CD14-positive monocyte (primary cell): ENCODE measurements at regions not wholly inside any gene's neighbourhood (a gene's known extent, or its start where the extent isn't known, plus 50 kb on each side); places are given as distances from the start of the nearest gene placed in this dataset.

Source experiments
- DNase-seq, 3 donors: peaks; one replicate each; pipeline ENCODE4 v3.0.0-alpha.2; 2011 to 2022
- H2AFZ ChIP-seq: 2 replicates; pipeline ENCODE4 v1.6.0; 2012; ENCODE audit warnings: mild to moderate bottlenecking, low read depth, low read length, inconsistent platforms; ENCODE audit not compliant: insufficient read depth, poor library complexity, severe bottlenecking
- H3K27ac ChIP-seq, 2 donors: 1 replicate in 1 of 2; 2 replicates in 1 of 2; pipeline ENCODE4 v1.5.1; 2012 to 2013; ENCODE audit warnings: low read length in 2 of 2, control low read depth in 1 of 2, inconsistent platforms in 1 of 2, low read depth in 1 of 2, mild to moderate bottlenecking in 1 of 2
- H3K27me3 ChIP-seq, 2 donors: one replicate each; pipeline versions ENCODE4 v1.6.0 to v1.6.1; 2011 to 2013; ENCODE audit warnings: low read length in 2 of 2; ENCODE audit not compliant: control insufficient read depth in 2 of 2, insufficient read depth in 2 of 2
- H3K36me3 ChIP-seq, 2 donors: replicated peaks in 1 of 2; 1 replicate in 1 of 2; 2 replicates in 1 of 2; pipeline versions ENCODE4 v1.5.1 to v1.6.1; 2012 to 2013; ENCODE audit warnings: low read length in 2 of 2, control low read depth in 1 of 2, inconsistent platforms in 1 of 2, mild to moderate bottlenecking in 1 of 2; ENCODE audit not compliant: insufficient read depth in 2 of 2, control insufficient read depth in 1 of 2
- H3K4me1 ChIP-seq, 2 donors: 1 replicate in 1 of 2; 2 replicates in 1 of 2; pipeline versions ENCODE4 v1.5.1 to v1.6.1; 2012 to 2013; ENCODE audit warnings: low read length in 2 of 2, control low read depth in 1 of 2, inconsistent platforms in 1 of 2, mild to moderate bottlenecking in 1 of 2, moderate library complexity in 1 of 2; ENCODE audit not compliant: insufficient read depth in 2 of 2, control insufficient read depth in 1 of 2
- H3K4me2 ChIP-seq: replicated peaks from 2 replicates; pipeline ENCODE3; 2012; ENCODE audit warnings: low read length, moderate library complexity, mild to moderate bottlenecking; ENCODE audit not compliant: poor library complexity, severe bottlenecking; ENCODE audit errors: extremely low read depth
- H3K4me3 ChIP-seq, 3 experiments: fragments of 200-600 bp in 1 of 3; sonication (generic) in 1 of 3; replicated peaks in 1 of 3; 1 replicate in 2 of 3; 2 replicates in 1 of 3; pipeline ENCODE4 v1.5.1; 2011 to 2013; ENCODE audit warnings: low read length in 3 of 3, mild to moderate bottlenecking in 3 of 3, control low read depth in 2 of 3, low read depth in 2 of 3, inconsistent platforms in 1 of 3, moderate library complexity in 1 of 3
- H3K79me2 ChIP-seq: 2 replicates; pipeline ENCODE4 v1.6.0; 2012; ENCODE audit warnings: mild to moderate bottlenecking, control low read depth, inconsistent platforms, low read length, moderate library complexity; ENCODE audit not compliant: insufficient read depth
- H3K9ac ChIP-seq: 2 replicates; pipeline ENCODE4 v1.6.0; 2017; ENCODE audit warnings: low read length, mild to moderate bottlenecking; ENCODE audit not compliant: insufficient read depth, poor library complexity, severe bottlenecking
- H3K9me3 ChIP-seq, 2 donors: replicated peaks in 1 of 2; 1 replicate in 1 of 2; 2 replicates in 1 of 2; pipeline versions ENCODE4 v1.5.1 to v1.6.1; 2012 to 2013; ENCODE audit warnings: low read length in 2 of 2, control low read depth in 1 of 2; ENCODE audit not compliant: control insufficient read depth in 1 of 2, insufficient read depth in 1 of 2
- H4K20me1 ChIP-seq: 2 replicates; pipeline ENCODE4 v1.6.0; 2012; ENCODE audit warnings: mild to moderate bottlenecking, low read length, control low read depth, moderate library complexity; ENCODE audit not compliant: insufficient read depth
- H3K27ac Mint-ChIP-seq, 7 donors: one replicate each; pipeline ENCODE4 v1.8.0; 2020; ENCODE audit warnings: mild to moderate bottlenecking in 7 of 7, mixed read lengths in 7 of 7, moderate library complexity in 6 of 7, inconsistent platforms in 2 of 7
- H3K27me3 Mint-ChIP-seq, 3 donors: one replicate each; pipeline ENCODE4 v1.8.0; 2021 to 2022; ENCODE audit warnings: low read depth in 3 of 3, mild to moderate bottlenecking in 3 of 3, mixed read lengths in 3 of 3, moderate library complexity in 3 of 3, inconsistent platforms in 1 of 3
- H3K36me3 Mint-ChIP-seq, 2 donors: one replicate each; pipeline ENCODE4 v1.8.0; 2020; ENCODE audit warnings: mixed read lengths in 2 of 2, inconsistent platforms in 1 of 2, mild to moderate bottlenecking in 1 of 2
- H3K4me1 Mint-ChIP-seq: one replicate; pipeline ENCODE4 v1.8.0; 2020; ENCODE audit warnings: mild to moderate bottlenecking, mixed read lengths
- H3K4me3 Mint-ChIP-seq, 2 donors: one replicate each; pipeline ENCODE4 v1.8.0; 2020; ENCODE audit warnings: mild to moderate bottlenecking in 2 of 2, mixed read lengths in 2 of 2, moderate library complexity in 1 of 2
- H3K9me3 Mint-ChIP-seq, 7 donors: one replicate each; pipeline ENCODE4 v1.8.0; 2020 to 2022; ENCODE audit warnings: mixed read lengths in 7 of 7, mild to moderate bottlenecking in 6 of 7, moderate library complexity in 6 of 7, inconsistent platforms in 2 of 7
- CTCF ChIP-seq: fragments of 200-600 bp; IDR thresholded peaks from one replicate; pipeline ENCODE4 v1.8.0; 2022; ENCODE audit warnings: antibody characterized with exemption, mild to moderate bottlenecking
- WGBS: methylation state at CpG from one replicate; pipeline ENCODE4 v1.1.5; 2013; ENCODE audit warnings: missing lambda C conversion rate; ENCODE audit not compliant: insufficient coverage; 5-methylcytosine and 5-hydroxymethylcytosine counted together
- intact Hi-C, 2 donors: fragments of 100-400 bp; cut with micrococcal nuclease; formaldehyde crosslinking; loops; one replicate each; pipeline versions ENCODE4 v1.15.0 to v1.15.1; 2023

GRCh38 chr16:65908568-65908967, 457.9 kb upstream of the CDH5 start:
- Histone ChIP-seq H2AFZ (no peak overlapping the region), H3K9ac (no peak overlapping the region), H4K20me1 (no peaks in the 10 kb centered on the region), H3K9me3 (no peaks in the 10 kb centered on the region), H3K27ac (no peak overlapping the region), H3K4me3 (no peak overlapping the region), H3K4me1 (no peaks in the 10 kb centered on the region), H3K27me3 (no peaks in the 10 kb centered on the region), H3K36me3 (no peaks in the 10 kb centered on the region), H3K79me2 (no peaks in the 10 kb centered on the region), H3K4me2 (no peak overlapping the region)
- Mint-ChIP-seq H3K4me1 (no peaks in the 10 kb centered on the region), H3K27me3 (peaks cover 0 to 10% (median 5%) of the 10 kb centered on the region in 3 donors), H3K4me3 (no peak overlapping the region), H3K27ac (no peak overlapping the region), H3K9me3 (no peaks in the 10 kb centered on the region), H3K36me3 (no peaks in the 10 kb centered on the region)
- WGBS: 79% methylated on average over 2 of the region's 3 CpGs
- intact Hi-C loops: no loop called here
- no peak for TF ChIP-seq CTCF
- DNase-seq: no peak

GRCh38 chr16:65905331-65905730, 461.2 kb upstream of the CDH5 start:
- WGBS: 90% methylated on average over 2 of the region's 3 CpGs
- Mint-ChIP-seq H3K27me3 (peaks cover 1 to 7% (median 5%) of the 10 kb centered on the region in 3 donors), H3K9me3 (peaks cover 0 to 2% (median 0%) of the 10 kb centered on the region in 7 donors), H3K36me3 (no peaks in the 10 kb centered on the region), H3K27ac (no peak overlapping the region), H3K4me1 (no peaks in the 10 kb centered on the region), H3K4me3 (no peak overlapping the region)
- Histone ChIP-seq H3K36me3 (no peaks in the 10 kb centered on the region), H3K27ac (no peak overlapping the region), H3K4me2 (no peak overlapping the region), H3K79me2 (no peaks in the 10 kb centered on the region), H4K20me1 (no peaks in the 10 kb centered on the region), H2AFZ (no peak overlapping the region), H3K4me1 (no peaks in the 10 kb centered on the region), H3K27me3 (no peaks in the 10 kb centered on the region), H3K4me3 (no peak overlapping the region), H3K9me3 (no peaks in the 10 kb centered on the region), H3K9ac (no peak overlapping the region)
- no peak for DNase-seq
- intact Hi-C loops: no loop called here
- TF ChIP-seq CTCF: no peak
